ENCODE measurements at regions not wholly inside any gene's neighbourhood (a gene's known extent, or its start where the extent isn't known, plus 50 kb on each side); places are given as distances from the start of the nearest gene placed in this dataset.
"Not testable (repeated sequence)": the region's sequence is repeated elsewhere in the genome, so short reads cannot be mapped to it uniquely, and the experiment has no call there.

GRCh38 chr2:216757532-216757931 lies 62.2 kb upstream of the IGFBP5 start:
- Histone ChIP-seq H3K4me3 (no peak overlapping the region), H3K4me1 (ENCODE audit: low read depth) (no peaks in the 10 kb centered on the region), H3K9me3 (no peaks in the 10 kb centered on the region), H3K36me3 (ENCODE audit: low read depth) (no peaks in the 10 kb centered on the region)
- intact Hi-C loops (cut with DNase I, micrococcal nuclease) = no loop called here
- ATAC-seq (no peak), DNase-seq (no peak)
- TF ChIP-seq CTCF (IDR thresholded peaks at IDR 0.05) = no peak

GRCh38 chr2:216756435-216756834 lies 61.1 kb upstream of the IGFBP5 start:
- no peak for TF ChIP-seq CTCF (IDR thresholded peaks at IDR 0.05)
- intact Hi-C loops (cut with DNase I, micrococcal nuclease) = no loop called here

GRCh38 chr2:216754812-216755211 lies 59.5 kb upstream of the IGFBP5 start:
- no peak for ATAC-seq
- no peak for TF ChIP-seq CTCF (IDR thresholded peaks at IDR 0.05)
- H3K4me1 ChIP-seq (ENCODE audit: low read depth) = no peaks in the 10 kb centered on the region
- no peaks in the 10 kb centered on the region for H3K9me3 ChIP-seq
- no peak for DNase-seq
- no peaks in the 10 kb centered on the region for H3K36me3 ChIP-seq (ENCODE audit: low read depth)
- H3K4me3 ChIP-seq = no peak overlapping the region
- intact Hi-C loops (cut with DNase I, micrococcal nuclease) = no loop called here

More at GRCh38 chr2:216756435-216756834, 61.1 kb upstream of the IGFBP5 start:
- no peak for ATAC-seq
- Histone ChIP-seq H3K4me1 (ENCODE audit: low read depth) (no peaks in the 10 kb centered on the region), H3K36me3 (ENCODE audit: low read depth) (no peaks in the 10 kb centered on the region), H3K4me3 (no peak overlapping the region), H3K9me3 (no peaks in the 10 kb centered on the region)
- DNase-seq = no peak

- DNase-seq = no peak
- no peak for TF ChIP-seq CTCF (IDR thresholded peaks at IDR 0.05)
- no peaks in the 10 kb centered on the region for H3K36me3 ChIP-seq (ENCODE audit: low read depth)
- ATAC-seq = no peak
- no peak overlapping the region for H3K4me3 ChIP-seq
- H3K9me3 ChIP-seq = no peaks in the 10 kb centered on the region
- intact Hi-C loops (cut with DNase I, micrococcal nuclease) = no loop called here
- H3K4me1 ChIP-seq (ENCODE audit: low read depth) = no peaks in the 10 kb centered on the region
Observed at GRCh38 chr2:216754336-216754735, 59.0 kb upstream of the IGFBP5 start.

GRCh38 chr2:216752855-216753505 lies 57.6 kb upstream of the IGFBP5 start:
- Histone ChIP-seq H3K36me3 (ENCODE audit: low read depth) (no peaks in the 10 kb centered on the region), H3K4me3 (no peak overlapping the region), H3K4me1 (ENCODE audit: low read depth) (no peaks in the 10 kb centered on the region), H3K9me3 (no peaks in the 10 kb centered on the region)
- intact Hi-C loops (cut with DNase I, micrococcal nuclease) = no loop called here
- no peak for ATAC-seq
- no peak for DNase-seq
- no peak for TF ChIP-seq CTCF (IDR thresholded peaks at IDR 0.05)

- DNase-seq; H3K9me3 ChIP-seq; H3K36me3 ChIP-seq (ENCODE audit: low read depth); H3K4me3 ChIP-seq; intact Hi-C loops (cut with DNase I, micrococcal nuclease); H3K4me1 ChIP-seq (ENCODE audit: low read depth); ATAC-seq: not testable (repeated sequence)
Observed at GRCh38 chr2:216750750-216751149, 55.4 kb upstream of the IGFBP5 start.

GRCh38 chr2:216746268-216746667 lies 50.9 kb upstream of the IGFBP5 start:
- intact Hi-C loops (cut with DNase I, micrococcal nuclease) = not testable (repeated sequence)

More at GRCh38 chr2:216746268-216746667, 50.9 kb upstream of the IGFBP5 start:
- H3K4me3 ChIP-seq; ATAC-seq; DNase-seq; H3K36me3 ChIP-seq (ENCODE audit: low read depth); H3K4me1 ChIP-seq (ENCODE audit: low read depth); H3K9me3 ChIP-seq: not testable (repeated sequence)

Measured in mucosa of descending colon (tissue), 3 donors.